Stimulated activated effector memory CD8-positive, alpha-beta T cell treated with anti-CD3 and anti-CD28 coated beads, Interleukin-12 subunit alpha, Interleukin-12 subunit beta, amount 100 ng/mL, for 72 hours (primary cell): ENCODE measurements at regions not wholly inside any gene's neighbourhood (a gene's known extent, or its start where the extent isn't known, plus 50 kb on each side); places are given as distances from the start of the nearest gene placed in this dataset.

Experiments used
- ATAC-seq: fragments of 150-1000 bp; cut with Tn5 transposase; 2 replicates; pipeline ENCODE4 v1.10.0; 2021
- DNase-seq, 2 donors: peaks; one replicate each; pipeline ENCODE4 v3.0.0; 2021 to 2022; ENCODE audit warnings: low spot score in 2 of 2
- H3K27ac Mint-ChIP-seq: one replicate; pipeline ENCODE4 v1.8.0; 2022; ENCODE audit warnings: mild to moderate bottlenecking, mixed read lengths
- H3K36me3 Mint-ChIP-seq: one replicate; pipeline ENCODE4 v1.8.0; 2022; ENCODE audit warnings: mild to moderate bottlenecking, mixed read lengths
- H3K4me1 Mint-ChIP-seq: one replicate; pipeline ENCODE4 v1.8.0; 2022; ENCODE audit warnings: mixed read lengths
- H3K4me3 Mint-ChIP-seq: one replicate; pipeline ENCODE4 v1.8.0; 2022; ENCODE audit warnings: mild to moderate bottlenecking, mixed read lengths
- H3K9me3 Mint-ChIP-seq: one replicate; pipeline ENCODE4 v1.8.0; 2022; ENCODE audit warnings: mixed read lengths

DNA sequence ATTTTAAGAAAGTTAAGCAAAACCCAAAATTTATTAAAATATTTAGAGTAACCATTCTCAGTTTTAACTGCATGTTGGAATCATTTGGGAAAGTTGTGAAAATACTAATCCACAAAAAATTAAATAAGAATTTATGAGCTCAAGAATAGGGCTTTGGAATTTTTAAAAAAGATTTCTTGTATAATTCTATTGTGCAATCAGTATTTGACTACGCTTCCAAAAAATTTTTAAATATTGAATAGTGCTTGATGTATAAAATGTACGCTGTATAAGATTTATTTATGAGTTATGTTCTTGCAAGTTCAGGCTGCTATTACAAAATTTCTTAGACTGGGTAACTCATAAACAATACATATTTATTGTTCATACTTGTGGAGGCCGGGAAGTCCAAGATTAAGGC lies 571.7 kb downstream of the MMUT start:
- no peaks in the 10 kb centered on the region for H3K36me3 Mint-ChIP-seq
- no peak overlapping the region for H3K27ac Mint-ChIP-seq

DNA sequence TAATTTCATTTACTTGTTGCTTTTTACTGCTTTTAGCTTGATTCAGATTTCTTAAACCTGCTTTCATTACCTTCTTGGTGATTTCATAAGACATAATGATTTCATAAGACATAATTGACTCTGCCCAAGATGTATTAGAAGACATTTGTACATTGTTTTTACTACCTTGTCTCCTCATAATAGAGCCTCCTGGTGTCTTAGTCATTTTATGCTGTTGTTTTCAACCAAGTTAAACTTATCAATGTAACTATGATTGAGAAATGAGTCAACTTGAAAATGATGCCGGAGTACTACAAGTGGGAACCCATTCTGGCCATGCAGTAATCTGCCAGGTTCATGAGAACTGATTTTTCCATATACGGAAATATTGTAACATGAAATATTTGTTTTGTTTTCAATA lies 573.6 kb downstream of the MMUT start:
- H3K4me3 Mint-ChIP-seq = no peak overlapping the region
- H3K36me3 Mint-ChIP-seq = no peaks in the 10 kb centered on the region
- no peak for DNase-seq
- H3K27ac Mint-ChIP-seq = no peak overlapping the region
- H3K4me1 Mint-ChIP-seq = no peaks in the 10 kb centered on the region
- peaks cover 20% of the 10 kb centered on the region for H3K9me3 Mint-ChIP-seq
- no peak for ATAC-seq

More for the DNA sequence above, 571.7 kb downstream of the MMUT start:
- no peak for ATAC-seq
- Mint-ChIP-seq H3K4me3 (no peak overlapping the region), H3K4me1 (no peaks in the 10 kb centered on the region), H3K9me3 (peaks cover 16% of the 10 kb centered on the region)
- no peak for DNase-seq

DNA sequence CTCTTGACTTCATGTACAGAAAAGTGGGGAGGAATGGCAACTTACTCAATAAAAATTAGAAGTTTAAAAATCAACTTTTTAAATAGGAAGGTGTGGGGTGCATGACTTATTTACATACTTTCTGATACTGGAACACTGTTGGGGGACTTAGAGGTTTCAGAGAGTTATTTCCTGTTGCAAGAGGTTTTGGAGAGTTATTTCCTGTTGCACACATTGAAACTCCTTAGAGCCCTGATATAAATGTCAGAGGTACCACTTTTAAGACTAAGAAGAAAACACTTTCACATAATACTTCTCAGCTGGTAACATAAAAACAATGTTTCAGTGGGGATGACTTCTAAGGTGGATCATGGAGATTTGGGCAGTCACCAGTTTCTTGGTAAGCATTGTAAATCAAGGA lies 579.9 kb downstream of the MMUT start:
- Mint-ChIP-seq H3K4me3 (no peak overlapping the region), H3K36me3 (no peaks in the 10 kb centered on the region), H3K4me1 (no peaks in the 10 kb centered on the region), H3K9me3 (peaks cover 14% of the 10 kb centered on the region), H3K27ac (no peak overlapping the region)
- ATAC-seq (no peak), DNase-seq (no peak)

DNA sequence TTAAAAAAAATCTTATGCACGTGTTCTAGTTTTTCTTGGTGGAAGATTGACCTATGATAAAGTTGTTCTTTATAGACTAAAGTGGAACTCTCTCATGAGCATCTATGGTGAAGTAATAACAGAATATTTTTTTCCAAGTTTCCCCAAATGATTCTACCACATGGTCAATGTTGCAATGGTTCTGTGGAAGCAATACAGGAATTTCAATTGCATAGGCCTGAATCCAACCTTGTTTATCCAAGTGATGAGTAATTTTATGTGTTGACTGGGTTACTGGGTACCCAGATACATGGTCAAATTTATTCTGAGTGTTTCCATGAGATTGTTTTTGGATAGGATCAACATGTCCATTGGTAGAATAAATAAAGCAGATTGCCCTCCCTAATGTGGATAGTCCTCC lies 581.5 kb downstream of the MMUT start:
- no peak for ATAC-seq
- DNase-seq = no peak
- H3K4me1 Mint-ChIP-seq = no peaks in the 10 kb centered on the region
- no peak overlapping the region for H3K4me3 Mint-ChIP-seq
- H3K36me3 Mint-ChIP-seq = no peaks in the 10 kb centered on the region
- peaks cover 18% of the 10 kb centered on the region for H3K9me3 Mint-ChIP-seq
- H3K27ac Mint-ChIP-seq = no peak overlapping the region

DNA sequence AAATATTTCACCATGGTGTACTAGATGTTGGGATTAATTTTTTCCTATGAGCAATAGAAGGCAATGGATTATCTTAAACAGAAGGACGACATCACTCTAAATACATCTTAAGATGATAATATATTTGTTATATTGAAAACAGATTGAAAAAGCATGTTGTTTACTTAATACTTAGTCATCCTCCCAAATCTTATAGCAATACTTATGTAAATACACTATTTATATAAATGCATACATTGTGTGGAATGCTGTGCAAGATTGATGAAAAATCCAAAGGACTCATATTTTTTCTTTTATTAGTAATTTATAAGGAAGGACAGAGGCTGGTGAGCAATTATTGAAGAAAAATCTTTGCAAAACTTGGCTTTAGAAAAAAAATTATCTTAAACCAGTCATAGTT lies 593.5 kb downstream of the MMUT start:
- ATAC-seq = no peak
- no peak for DNase-seq
- Mint-ChIP-seq H3K4me3 (no peak overlapping the region), H3K27ac (no peak overlapping the region), H3K36me3 (no peaks in the 10 kb centered on the region), H3K9me3 (peaks cover 19% of the 10 kb centered on the region), H3K4me1 (no peaks in the 10 kb centered on the region)

DNA sequence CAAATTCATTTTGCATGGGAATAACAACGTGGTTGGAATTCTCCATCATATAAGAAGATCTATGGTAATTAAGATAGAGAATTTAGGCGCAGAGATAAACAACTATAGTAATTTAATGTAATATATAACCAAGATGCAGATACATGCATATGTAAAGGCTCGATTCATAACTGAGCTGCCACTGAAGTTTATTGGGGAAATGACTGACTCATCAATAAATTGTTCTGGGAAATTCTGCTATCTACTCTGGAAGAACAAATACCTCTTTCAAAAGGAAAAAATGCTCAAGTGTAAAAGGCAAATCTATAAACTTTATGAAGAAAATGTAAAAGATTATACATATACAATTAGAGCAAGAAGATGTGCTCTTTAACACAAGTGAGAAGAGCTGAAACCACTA lies 596.4 kb downstream of the MMUT start:
- H3K27ac Mint-ChIP-seq = no peak overlapping the region
- no peak overlapping the region for H3K4me3 Mint-ChIP-seq
- no peaks in the 10 kb centered on the region for H3K36me3 Mint-ChIP-seq
- H3K9me3 Mint-ChIP-seq = peaks cover 19% of the 10 kb centered on the region
- no peaks in the 10 kb centered on the region for H3K4me1 Mint-ChIP-seq
- DNase-seq (no peak), ATAC-seq (no peak)

DNA sequence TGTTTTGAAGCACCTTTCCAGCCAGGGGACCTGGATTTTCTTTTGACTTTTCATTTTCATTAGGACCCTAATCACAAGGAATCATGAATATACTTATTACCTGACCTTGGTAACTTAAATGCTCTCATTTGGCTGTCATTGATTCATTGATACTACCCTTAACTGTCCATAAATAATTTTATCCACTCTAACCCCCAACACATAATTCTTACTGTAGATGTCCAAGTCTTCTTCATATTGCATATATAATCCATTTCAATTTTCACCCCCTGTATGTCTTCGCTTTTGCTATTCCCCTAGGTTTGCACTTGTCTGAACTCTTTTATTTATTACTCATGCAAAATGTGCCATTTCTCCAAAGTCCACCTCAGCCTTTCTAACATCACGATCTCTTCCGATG lies 602.9 kb downstream of the MMUT start:
- DNase-seq = no peak

DNA sequence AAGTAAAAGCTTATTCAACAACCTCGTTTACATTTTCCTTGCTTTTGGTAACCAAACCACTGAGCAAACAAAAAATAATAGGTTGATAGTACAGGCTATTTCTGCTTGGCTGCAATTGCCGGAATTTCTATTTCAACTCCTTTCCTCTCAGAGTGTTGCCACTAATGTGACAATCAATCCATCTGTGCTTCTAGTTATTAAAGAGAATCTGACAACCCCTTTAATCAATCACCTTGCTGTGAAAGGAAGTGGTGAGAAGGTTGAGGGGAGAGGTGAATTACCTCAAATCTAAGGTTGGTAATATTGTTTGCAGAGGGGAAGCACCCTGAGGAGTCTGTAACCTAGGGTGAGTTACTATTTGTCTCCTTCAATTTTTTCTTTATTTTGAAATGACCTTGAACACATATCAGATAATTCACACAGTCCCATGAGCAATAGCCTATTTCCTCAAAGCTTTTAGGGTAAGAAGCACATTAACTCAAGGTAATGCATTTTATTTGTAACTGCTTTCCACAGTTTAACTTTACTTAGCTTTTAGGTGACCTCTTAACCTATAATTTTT lies 603.4 kb downstream of the MMUT start:
- H3K4me3 Mint-ChIP-seq = no peak overlapping the region
- no peak overlapping the region for H3K27ac Mint-ChIP-seq
- no peaks in the 10 kb centered on the region for H3K4me1 Mint-ChIP-seq
- DNase-seq (no peak), ATAC-seq (no peak)
- peaks cover 13% of the 10 kb centered on the region for H3K9me3 Mint-ChIP-seq
- no peaks in the 10 kb centered on the region for H3K36me3 Mint-ChIP-seq

More for the DNA sequence above, 602.9 kb downstream of the MMUT start:
- no peaks in the 10 kb centered on the region for H3K4me1 Mint-ChIP-seq
- H3K36me3 Mint-ChIP-seq = no peaks in the 10 kb centered on the region
- H3K4me3 Mint-ChIP-seq = no peak overlapping the region
- peaks cover 15% of the 10 kb centered on the region for H3K9me3 Mint-ChIP-seq
- no peak for ATAC-seq
- H3K27ac Mint-ChIP-seq = no peak overlapping the region

DNA sequence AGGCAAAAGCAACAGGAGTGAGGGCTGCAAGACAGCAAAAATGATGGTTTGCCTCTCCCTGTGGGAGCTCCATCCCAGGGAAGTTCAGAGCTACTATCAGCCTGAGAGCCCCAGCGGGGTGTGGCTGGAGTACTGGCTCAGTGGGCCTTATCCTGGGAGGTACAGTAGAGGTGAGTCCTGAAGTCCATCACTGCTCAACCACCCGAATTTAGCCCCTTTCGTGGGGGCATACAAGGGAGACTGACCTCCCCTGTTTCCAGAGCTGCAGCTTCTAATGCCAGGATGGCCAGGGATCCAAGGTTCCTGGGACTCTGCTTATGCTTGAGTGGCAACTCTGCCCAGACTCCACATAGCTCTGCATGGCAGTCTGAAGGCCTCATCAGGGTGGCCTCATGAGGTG lies 617.8 kb downstream of the MMUT start:
- Mint-ChIP-seq H3K27ac (no peak overlapping the region), H3K4me3 (no peak overlapping the region), H3K4me1 (no peaks in the 10 kb centered on the region), H3K36me3 (no peaks in the 10 kb centered on the region), H3K9me3 (peaks cover 19% of the 10 kb centered on the region)
- ATAC-seq (peak; percentile 37), DNase-seq (no peak)

DNA sequence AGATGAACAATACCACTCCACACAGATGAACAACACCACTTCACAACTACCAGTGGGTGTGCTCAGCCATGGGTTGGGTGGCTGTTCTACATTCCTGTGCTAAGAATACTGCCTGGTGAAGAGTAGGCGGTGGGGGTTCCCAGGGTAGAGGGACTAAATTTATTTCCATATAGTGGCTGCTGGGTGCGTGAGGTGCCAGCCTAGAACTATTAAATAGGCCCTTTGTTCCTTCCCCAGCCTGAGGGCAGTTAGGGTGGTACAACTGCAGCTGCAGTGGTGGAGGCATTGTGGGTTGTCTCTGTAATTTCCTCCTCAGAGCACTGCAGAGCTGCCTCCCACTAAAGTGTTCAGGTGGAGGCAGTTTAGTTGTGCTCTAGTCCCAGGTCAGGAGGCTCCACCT lies 618.4 kb downstream of the MMUT start:
- no peak overlapping the region for H3K4me3 Mint-ChIP-seq
- DNase-seq = no peak
- no peaks in the 10 kb centered on the region for H3K36me3 Mint-ChIP-seq
- peaks cover 21% of the 10 kb centered on the region for H3K9me3 Mint-ChIP-seq
- no peak overlapping the region for H3K27ac Mint-ChIP-seq
- peak; percentile 8 for ATAC-seq
- H3K4me1 Mint-ChIP-seq = no peaks in the 10 kb centered on the region

DNA sequence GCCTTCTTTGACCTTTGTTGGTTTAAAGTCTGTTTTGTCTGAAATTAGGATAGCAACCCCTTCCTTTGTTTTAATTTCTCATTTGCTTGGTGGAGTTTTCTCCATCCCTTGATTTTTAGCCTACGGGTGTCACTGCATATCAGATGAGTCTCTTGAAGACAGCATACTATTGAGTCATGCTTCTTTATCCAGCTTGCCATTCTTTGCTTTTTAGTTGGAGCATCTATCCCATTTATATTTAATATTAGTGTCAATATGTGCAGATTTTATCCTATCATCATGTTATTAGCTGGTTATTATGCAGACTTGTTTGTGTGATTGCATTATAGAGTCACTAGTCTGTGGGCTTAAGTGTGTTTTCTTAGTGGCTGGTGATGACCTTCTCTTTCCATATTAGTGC lies 622.2 kb downstream of the MMUT start:
- Mint-ChIP-seq H3K36me3 (no peaks in the 10 kb centered on the region), H3K4me3 (no peak overlapping the region), H3K27ac (no peak overlapping the region), H3K4me1 (no peaks in the 10 kb centered on the region), H3K9me3 (peaks cover 23% of the 10 kb centered on the region)
- DNase-seq (no peak), ATAC-seq (no peak)

DNA sequence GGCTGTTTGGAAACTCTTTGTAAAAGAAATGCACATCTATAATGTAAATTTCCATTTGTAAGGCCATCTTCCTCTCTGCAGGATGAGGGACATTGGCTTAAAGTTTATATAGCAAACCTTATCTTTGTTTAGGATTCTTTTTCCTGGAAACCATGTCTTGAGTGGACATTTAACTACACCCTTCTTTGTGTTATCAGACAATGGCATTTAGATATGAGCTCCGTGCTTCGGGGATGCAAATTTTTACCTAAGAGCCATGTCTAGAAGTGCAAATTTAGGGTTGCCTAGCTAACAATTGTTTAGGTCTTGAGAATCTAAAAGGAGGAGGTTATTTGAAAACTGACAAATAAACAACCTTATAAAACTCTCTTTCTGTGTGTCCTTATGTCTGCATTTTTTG lies 623.8 kb downstream of the MMUT start:
- DNase-seq (no peak), ATAC-seq (no peak)
- H3K9me3 Mint-ChIP-seq = peaks cover 20% of the 10 kb centered on the region
- no peak overlapping the region for H3K27ac Mint-ChIP-seq
- no peaks in the 10 kb centered on the region for H3K36me3 Mint-ChIP-seq
- H3K4me1 Mint-ChIP-seq = no peaks in the 10 kb centered on the region
- no peak overlapping the region for H3K4me3 Mint-ChIP-seq

DNA sequence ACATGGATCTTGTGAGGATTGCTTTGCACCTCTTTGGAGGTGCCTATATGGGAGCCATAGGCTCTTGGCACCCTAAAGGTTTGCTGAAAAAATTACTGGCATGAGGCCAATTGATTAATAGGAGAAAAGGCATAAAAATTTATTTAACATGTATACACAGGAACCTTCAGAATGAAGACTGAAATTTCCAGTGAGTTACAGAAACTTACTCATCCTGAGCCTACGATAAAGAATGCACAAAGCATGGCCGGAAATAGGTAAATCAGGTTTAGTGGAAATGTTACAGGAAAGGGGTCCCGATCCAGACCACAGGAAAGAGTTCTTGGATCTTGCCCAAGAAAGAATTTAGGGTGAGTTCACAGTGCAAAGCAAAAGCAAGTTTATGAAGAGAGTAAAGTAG lies 625.3 kb downstream of the MMUT start:
- Mint-ChIP-seq H3K4me1 (no peaks in the 10 kb centered on the region), H3K36me3 (no peaks in the 10 kb centered on the region), H3K9me3 (peaks cover 20% of the 10 kb centered on the region), H3K27ac (no peak overlapping the region), H3K4me3 (no peak overlapping the region)
- ATAC-seq = no peak
- DNase-seq = no peak

DNA sequence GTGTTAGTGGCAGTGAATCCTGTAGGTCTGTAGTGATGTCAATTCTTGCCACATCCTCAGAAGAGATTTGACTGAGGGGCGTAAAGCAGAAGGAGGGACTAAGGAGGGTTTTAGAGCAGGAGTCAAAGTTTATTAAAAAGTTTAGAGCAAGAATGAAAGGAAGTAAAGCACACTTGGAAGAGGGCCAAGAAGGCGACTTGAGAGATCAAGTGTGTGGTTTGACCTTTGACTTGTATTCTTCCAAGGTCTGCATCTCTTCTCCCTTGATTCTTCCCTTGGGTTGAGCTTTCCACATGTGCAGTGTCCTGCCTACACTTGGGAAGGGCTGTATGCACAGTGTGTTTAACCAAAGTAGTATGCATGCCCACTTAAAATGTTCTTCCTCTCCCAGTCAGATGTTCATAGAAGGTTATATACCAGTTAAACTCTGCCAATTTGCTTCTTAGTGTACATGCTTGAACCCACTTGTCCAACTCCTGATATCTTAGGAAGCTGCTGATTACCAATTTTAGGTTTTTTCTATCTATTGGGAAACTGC lies 627.6 kb downstream of the MMUT start:
- no peak for ATAC-seq
- H3K4me3 Mint-ChIP-seq = no peak overlapping the region
- H3K36me3 Mint-ChIP-seq = no peaks in the 10 kb centered on the region
- no peak overlapping the region for H3K27ac Mint-ChIP-seq
- H3K4me1 Mint-ChIP-seq = no peaks in the 10 kb centered on the region
- no peak for DNase-seq
- H3K9me3 Mint-ChIP-seq = peaks cover 7% of the 10 kb centered on the region

DNA sequence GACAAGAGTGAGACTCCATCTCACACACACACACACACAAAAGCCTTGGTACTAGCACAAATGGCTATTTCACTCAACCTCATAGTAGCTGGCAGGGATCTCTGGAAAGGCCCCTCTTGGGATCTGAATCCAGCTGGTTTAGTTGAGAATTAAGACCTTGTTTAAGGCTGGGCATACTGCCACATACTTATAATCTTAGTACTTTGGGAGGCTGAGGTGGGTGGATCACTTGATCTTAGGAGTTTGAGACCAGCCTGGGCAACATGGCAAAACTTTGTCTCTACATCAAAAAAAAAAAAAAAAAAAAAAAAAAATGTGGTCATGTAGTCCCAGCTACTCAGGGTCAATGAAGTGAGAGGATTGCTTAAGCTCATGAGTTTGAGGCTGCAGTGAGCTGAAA lies 628.3 kb downstream of the MMUT start:
- ATAC-seq (no peak), DNase-seq (no peak)
- H3K27ac Mint-ChIP-seq = no peak overlapping the region
- H3K4me3 Mint-ChIP-seq = no peak overlapping the region
- no peaks in the 10 kb centered on the region for H3K4me1 Mint-ChIP-seq
- H3K9me3 Mint-ChIP-seq = peaks cover 3% of the 10 kb centered on the region
- no peaks in the 10 kb centered on the region for H3K36me3 Mint-ChIP-seq

DNA sequence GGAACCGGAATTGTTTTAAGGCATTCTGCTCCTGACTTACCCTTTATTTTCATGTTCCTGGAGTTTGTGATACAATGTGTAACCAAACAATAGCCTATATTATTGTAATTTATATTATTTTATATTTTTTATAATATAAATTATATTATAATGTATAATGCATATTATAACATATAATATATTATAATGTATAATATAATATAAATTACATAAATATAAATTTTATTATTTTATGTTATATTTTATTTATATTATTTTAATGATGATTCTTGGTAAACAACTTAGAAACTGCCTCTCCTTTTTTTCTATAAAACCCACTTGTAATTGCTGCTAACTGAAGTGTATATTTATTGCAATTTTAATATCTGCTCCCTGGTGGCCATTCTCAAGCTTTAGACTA lies 629.1 kb downstream of the MMUT start:
- Mint-ChIP-seq H3K36me3 (no peaks in the 10 kb centered on the region), H3K27ac (no peak overlapping the region), H3K4me1 (no peaks in the 10 kb centered on the region), H3K4me3 (no peak overlapping the region), H3K9me3 (peaks cover 3% of the 10 kb centered on the region)
- DNase-seq = no peak
- ATAC-seq = no peak
